Stimulated activated CD8-positive, alpha-beta memory T cell treated with anti-CD3 and anti-CD28 coated beads, Interleukin-15, amount 100 ng/mL, for 4 hours (primary cell): ENCODE measurements at regions not wholly inside any gene's neighbourhood (a gene's known extent, or its start where the extent isn't known, plus 50 kb on each side); places are given as distances from the start of the nearest gene placed in this dataset.

Experiments used
- DNase-seq, 2 donors: peaks; one replicate each; pipeline ENCODE4 v3.0.0-alpha.2; 2020; ENCODE audit warnings: low read depth in 2 of 2

GRCh38 chr16:87129771-87130170, 187.4 kb downstream of the C16orf95 start:
- DNase-seq: no peak

- no peak for DNase-seq
These were observed 185.9 kb downstream of the C16orf95 start for GRCh38 chr16:87131061-87131995.

- no peak for DNase-seq
These were observed 185.2 kb downstream of the C16orf95 start for GRCh38 chr16:87131996-87132345.

- DNase-seq: no peak
These were observed 184.7 kb downstream of the C16orf95 start for GRCh38 chr16:87132361-87133014.

- no peak for DNase-seq
These were observed 183.9 kb downstream of the C16orf95 start for GRCh38 chr16:87133112-87133850.

- no peak for DNase-seq
These were observed 183.1 kb downstream of the C16orf95 start for GRCh38 chr16:87133966-87134627.

GRCh38 chr16:87134628-87134995, 182.6 kb downstream of the C16orf95 start:
- no peak for DNase-seq

- DNase-seq: no peak
These were observed 181.8 kb downstream of the C16orf95 start for GRCh38 chr16:87135246-87136030.

GRCh38 chr16:87138316-87138715, 178.9 kb downstream of the C16orf95 start:
- DNase-seq: no peak

GRCh38 chr16:87138738-87139267, 178.4 kb downstream of the C16orf95 start:
- DNase-seq: no peak

- no peak for DNase-seq
These were observed 176.7 kb downstream of the C16orf95 start for GRCh38 chr16:87140211-87141200.

- no peak for DNase-seq
These were observed 175.8 kb downstream of the C16orf95 start for GRCh38 chr16:87141402-87141801.

GRCh38 chr16:87143661-87144121, 173.5 kb downstream of the C16orf95 start:
- DNase-seq: no peak

GRCh38 chr16:87144232-87144631, 173.0 kb downstream of the C16orf95 start:
- DNase-seq: no peak

- DNase-seq: no peak
These were observed 171.7 kb downstream of the C16orf95 start for GRCh38 chr16:87145181-87146176.

GRCh38 chr16:87146676-87147075, 170.5 kb downstream of the C16orf95 start:
- no peak for DNase-seq

- no peak for DNase-seq
These were observed 168.1 kb downstream of the C16orf95 start for GRCh38 chr16:87149051-87149450.

GRCh38 chr16:87150262-87150661, 166.9 kb downstream of the C16orf95 start:
- no peak for DNase-seq
